ENCODE measurements at regions not wholly inside any gene's neighbourhood (a gene's known extent, or its start where the extent isn't known, plus 50 kb on each side); places are given as distances from the start of the nearest gene placed in this dataset.
"Not testable (repeated sequence)": the region's sequence is repeated elsewhere in the genome, so short reads cannot be mapped to it uniquely, and the experiment has no call there.

DNA sequence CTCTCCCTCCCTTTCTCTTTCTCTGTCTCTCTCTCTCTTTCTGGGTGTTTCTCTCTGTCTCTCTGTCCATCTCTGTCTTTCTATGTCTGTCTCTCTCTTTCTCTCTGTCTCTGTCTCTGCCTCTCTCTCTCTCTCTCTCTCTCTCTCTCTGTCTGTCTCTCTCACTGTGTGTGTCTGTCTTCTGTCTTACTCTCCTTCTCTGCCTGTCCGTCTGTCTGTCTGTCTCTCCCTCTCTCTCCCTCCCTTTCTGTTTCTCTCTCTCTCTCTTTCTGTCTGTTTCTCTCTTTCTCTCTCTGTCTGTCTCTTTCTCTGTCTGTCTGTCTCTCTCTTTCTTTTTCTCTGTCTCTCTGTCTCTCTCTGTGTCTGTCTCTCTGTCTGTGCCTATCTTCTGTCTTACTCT is 2287.3 kb upstream of the TPTE start:
- not testable (repeated sequence) for DNase-seq (ENCODE audit: low spot score in 2 of 2); H3K9me3 ChIP-seq; H3K27ac ChIP-seq; H3K4me3 ChIP-seq; H3K4me1 ChIP-seq; H3K36me3 ChIP-seq; H3K27me3 ChIP-seq
- TF ChIP-seq, protein P1, sequence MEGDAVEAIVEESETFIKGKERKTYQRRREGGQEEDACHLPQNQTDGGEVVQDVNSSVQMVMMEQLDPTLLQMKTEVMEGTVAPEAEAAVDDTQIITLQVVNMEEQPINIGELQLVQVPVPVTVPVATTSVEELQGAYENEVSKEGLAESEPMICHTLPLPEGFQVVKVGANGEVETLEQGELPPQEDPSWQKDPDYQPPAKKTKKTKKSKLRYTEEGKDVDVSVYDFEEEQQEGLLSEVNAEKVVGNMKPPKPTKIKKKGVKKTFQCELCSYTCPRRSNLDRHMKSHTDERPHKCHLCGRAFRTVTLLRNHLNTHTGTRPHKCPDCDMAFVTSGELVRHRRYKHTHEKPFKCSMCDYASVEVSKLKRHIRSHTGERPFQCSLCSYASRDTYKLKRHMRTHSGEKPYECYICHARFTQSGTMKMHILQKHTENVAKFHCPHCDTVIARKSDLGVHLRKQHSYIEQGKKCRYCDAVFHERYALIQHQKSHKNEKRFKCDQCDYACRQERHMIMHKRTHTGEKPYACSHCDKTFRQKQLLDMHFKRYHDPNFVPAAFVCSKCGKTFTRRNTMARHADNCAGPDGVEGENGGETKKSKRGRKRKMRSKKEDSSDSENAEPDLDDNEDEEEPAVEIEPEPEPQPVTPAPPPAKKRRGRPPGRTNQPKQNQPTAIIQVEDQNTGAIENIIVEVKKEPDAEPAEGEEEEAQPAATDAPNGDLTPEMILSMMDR (IDR thresholded peaks at IDR 0.05), result peak in 1 of 2 donors; percentile 5
- peak in 1 of 2 donors; percentile 14 for TF ChIP-seq POLR2A (IDR thresholded peaks at IDR 0.05)
- WGBS, result 81% methylated on average over 1 of the region's 1 CpG

DNA sequence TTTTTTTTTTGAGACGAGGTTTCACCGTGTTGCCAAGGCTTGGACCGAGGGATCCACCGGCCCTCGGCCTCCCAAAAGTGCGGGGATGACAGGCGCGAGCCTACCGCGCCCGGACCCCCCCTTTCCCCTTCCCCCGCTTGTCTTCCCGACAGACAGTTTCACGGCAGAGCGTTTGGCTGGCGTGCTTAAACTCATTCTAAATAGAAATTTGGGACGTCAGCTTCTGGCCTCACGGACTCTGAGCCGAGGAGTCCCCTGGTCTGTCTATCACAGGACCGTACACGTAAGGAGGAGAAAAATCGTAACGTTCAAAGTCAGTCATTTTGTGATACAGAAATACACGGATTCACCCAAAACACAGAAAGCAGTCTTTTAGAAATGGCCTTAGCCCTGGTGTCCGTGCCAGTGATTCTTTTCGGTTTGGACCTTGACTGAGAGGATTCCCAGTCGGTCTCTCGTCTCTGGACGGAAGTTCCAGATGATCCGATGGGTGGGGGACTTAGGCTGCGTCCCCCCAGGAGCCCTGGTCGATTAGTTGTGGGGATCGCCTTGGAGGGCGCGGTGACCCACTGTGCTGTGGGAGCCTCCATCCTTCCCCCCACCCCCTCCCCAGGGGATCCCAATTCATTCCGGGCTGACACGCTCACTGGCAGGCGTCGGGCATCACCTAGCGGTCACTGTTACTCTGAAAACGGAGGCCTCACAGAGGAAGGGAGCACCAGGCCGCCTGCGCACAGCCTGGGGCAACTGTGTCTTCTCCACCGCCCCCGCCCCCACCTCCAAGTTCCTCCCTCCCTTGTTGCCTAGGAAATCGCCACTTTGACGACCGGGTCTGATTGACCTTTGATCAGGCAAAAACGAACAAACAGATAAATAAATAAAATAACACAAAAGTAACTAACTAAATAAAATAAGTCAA is 2276.4 kb upstream of the TPTE start:
- not testable (repeated sequence) for H3K4me3 ChIP-seq, H3K4me1 ChIP-seq
- no CpG with 5 or more reads among the region's 49 CpGs for WGBS

DNA sequence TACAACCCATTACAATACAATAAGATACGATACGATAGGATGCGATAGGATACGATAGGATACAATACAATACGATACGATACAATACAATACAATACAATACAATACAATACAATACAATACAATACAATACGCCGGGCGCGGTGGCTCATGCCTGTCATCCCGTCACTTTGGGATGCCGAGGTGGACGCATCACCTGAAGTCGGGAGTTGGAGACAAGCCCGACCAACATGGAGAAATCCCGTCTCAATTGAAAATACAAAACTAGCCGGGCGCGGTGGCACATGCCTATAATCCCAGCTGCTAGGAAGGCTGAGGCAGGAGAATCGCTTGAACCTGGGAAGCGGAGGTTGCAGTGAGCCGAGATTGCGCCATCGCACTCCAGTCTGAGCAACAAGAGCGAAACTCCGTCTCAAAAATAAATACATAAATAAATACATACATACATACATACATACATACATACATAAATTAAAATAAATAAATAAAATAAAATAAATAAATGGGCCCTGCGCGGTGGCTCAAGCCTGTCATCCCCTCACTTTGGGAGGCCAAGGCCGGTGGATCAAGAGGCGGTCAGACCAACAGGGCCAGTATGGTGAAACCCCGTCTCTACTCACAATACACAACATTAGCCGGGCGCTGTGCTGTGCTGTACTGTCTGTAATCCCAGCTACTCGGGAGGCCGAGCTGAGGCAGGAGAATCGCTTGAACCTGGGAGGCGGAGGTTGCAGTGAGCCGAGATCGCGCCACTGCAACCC is 2275.6 kb upstream of the TPTE start:
- no CpG with 5 or more reads among the region's 40 CpGs for WGBS
- H3K36me3 ChIP-seq, result not testable (repeated sequence)

More for the DNA sequence above, 2276.4 kb upstream of the TPTE start:
- H3K27ac ChIP-seq; H3K36me3 ChIP-seq; H3K27me3 ChIP-seq; DNase-seq (ENCODE audit: low spot score in 2 of 2); H3K9me3 ChIP-seq: not testable (repeated sequence)

DNA sequence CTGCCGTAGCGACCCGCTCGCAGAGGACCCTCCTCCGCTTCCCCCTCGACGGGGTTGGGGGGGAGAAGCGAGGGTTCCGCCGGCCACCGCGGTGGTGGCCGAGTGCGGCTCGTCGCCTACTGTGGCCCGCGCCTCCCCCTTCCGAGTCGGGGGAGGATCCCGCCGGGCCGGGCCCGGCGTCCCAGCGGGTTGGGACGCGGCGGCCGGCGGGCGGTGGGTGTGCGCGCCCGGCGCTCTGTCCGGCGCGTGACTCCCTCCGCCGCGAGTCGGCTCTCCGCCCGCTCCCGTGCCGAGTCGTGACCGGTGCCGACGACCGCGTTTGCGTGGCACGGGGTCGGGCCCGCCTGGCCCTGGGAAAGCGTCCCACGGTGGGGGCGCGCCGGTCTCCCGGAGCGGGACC is 2269.7 kb upstream of the TPTE start:
- not testable (repeated sequence) for DNase-seq (ENCODE audit: low spot score in 2 of 2); H3K4me3 ChIP-seq; H3K9me3 ChIP-seq; H3K27me3 ChIP-seq; H3K27ac ChIP-seq; H3K36me3 ChIP-seq; H3K4me1 ChIP-seq
- no CpG with 5 or more reads among the region's 64 CpGs for WGBS

More for the DNA sequence above, 2275.6 kb upstream of the TPTE start:
- DNase-seq (ENCODE audit: low spot score in 2 of 2); H3K27ac ChIP-seq; H3K9me3 ChIP-seq; H3K27me3 ChIP-seq; H3K4me1 ChIP-seq; H3K4me3 ChIP-seq: not testable (repeated sequence)

DNA sequence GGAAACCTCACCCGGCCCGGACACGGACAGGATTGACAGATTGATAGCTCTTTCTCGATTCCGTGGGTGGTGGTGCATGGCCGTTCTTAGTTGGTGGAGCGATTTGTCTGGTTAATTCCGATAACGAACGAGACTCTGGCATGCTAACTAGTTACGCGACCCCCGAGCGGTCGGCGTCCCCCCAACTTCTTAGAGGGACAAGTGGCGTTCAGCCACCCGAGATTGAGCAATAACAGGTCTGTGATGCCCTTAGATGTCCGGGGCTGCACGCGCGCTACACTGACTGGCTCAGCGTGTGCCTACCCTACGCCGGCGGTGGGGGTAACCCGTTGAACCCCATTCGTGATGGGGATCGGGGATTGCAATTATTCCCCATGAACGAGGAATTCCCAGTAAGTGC is 2266.3 kb upstream of the TPTE start:
- not testable (repeated sequence) for H3K27me3 ChIP-seq; DNase-seq (ENCODE audit: low spot score in 2 of 2); H3K27ac ChIP-seq; H3K4me1 ChIP-seq; H3K4me3 ChIP-seq; H3K36me3 ChIP-seq; H3K9me3 ChIP-seq
- no CpG with 5 or more reads among the region's 30 CpGs for WGBS

DNA sequence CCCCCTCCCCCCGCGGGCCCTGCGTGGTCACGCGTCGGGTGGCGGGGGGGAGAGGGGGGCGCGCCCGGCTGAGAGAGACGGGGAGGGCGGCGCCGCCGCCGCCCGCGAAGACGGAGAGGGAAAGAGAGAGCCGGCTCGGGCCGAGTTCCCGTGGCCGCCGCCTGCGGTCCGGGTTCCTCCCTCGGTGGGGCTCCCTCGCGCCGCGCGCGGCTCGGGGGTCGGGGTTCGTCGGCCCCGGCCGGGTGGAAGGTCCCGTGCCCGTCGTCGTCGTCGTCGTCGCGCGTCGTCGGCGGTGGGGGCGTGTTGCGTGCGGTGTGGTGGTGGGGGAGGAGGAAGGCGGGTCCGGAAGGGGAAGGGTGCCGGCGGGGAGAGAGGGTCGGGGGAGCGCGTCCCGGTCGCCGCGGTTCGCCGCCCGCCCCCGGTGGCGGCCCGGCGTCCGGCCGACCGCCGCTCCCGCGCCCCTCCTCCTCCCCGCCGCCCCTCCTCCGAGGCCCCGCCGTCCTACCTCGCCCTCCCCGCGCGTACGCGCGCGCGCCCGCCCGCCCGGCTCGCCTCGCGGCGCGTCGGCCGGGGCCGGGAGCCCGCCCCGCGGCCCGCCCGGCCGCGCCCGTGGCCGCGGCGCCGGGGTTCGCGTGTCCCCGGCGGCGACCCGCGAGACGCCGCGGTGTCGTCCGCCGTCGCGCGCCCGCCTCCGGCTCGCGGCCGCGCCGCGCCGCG is 2264.1 kb upstream of the TPTE start:
- DNase-seq (ENCODE audit: low spot score in 2 of 2), result peak; percentile 1 to 4
- H3K27me3 ChIP-seq, H3K36me3 ChIP-seq, H3K27ac ChIP-seq, H3K9me3 ChIP-seq, H3K4me1 ChIP-seq, H3K4me3 ChIP-seq: not testable (repeated sequence)
- no CpG with 5 or more reads among the region's 143 CpGs for WGBS

DNA sequence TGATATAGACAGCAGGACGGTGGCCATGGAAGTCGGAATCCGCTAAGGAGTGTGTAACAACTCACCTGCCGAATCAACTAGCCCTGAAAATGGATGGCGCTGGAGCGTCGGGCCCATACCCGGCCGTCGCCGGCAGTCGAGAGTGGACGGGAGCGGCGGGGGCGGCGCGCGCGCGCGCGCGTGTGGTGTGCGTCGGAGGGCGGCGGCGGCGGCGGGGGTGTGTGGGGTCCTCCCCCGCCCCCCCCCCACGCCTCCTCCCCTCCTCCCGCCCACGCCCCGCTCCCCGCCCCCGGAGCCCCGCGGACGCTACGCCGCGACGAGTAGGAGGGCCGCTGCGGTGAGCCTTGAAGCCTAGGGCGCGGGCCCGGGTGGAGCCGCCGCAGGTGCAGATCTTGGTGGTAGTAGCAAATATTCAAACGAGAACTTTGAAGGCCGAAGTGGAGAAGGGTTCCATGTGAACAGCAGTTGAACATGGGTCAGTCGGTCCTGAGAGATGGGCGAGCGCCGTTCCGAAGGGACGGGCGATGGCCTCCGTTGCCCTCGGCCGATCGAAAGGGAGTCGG is 2261.2 kb upstream of the TPTE start:
- not testable (repeated sequence) for H3K4me3 ChIP-seq; DNase-seq (ENCODE audit: low spot score in 2 of 2); H3K4me1 ChIP-seq; H3K36me3 ChIP-seq; H3K27me3 ChIP-seq; H3K9me3 ChIP-seq; H3K27ac ChIP-seq
- WGBS, result no CpG with 5 or more reads among the region's 66 CpGs

Measured in suprapubic skin (tissue), 4 donors.